CMK (cell line): ENCODE measurements at regions not wholly inside any gene's neighbourhood (a gene's known extent, or its start where the extent isn't known, plus 50 kb on each side); places are given as distances from the start of the nearest gene placed in this dataset.
A peak's percentile ranks its signal among the peaks of the same experiment; 100 is the strongest.

Experiments
- DNase-seq: peaks from one replicate; pipeline ENCODE4 v3.0.0-alpha.2; 2010; ENCODE audit warnings: low read depth

GRCh38 chrX:10818651-10819050 is 198.3 kb upstream of the MID1 start:
- DNase-seq = no peak

- peak; percentile 27 for DNase-seq
Measured at GRCh38 chrX:10819973-10820372, 199.6 kb upstream of the MID1 start.

DNA sequence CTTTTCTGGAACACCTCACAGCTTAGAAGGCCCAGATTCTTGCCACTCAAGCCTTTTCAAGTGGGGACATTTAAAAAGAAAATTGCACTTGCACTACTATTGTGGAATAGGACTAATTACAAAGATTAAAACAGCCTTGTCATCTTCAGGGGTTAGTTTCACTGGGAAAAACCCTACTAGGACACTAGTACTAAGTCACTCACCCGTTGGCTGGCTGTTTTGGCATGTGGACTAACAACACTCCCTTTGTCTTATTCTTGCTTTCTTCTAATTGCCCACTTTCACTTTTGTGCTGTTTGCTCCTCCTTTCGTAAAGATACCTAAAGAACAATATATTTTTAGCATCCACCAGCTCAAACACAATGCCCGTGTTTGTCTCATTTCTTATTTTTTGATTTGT is 200.9 kb upstream of the MID1 start:
- DNase-seq = no peak

GRCh38 chrX:10828036-10828435 is 207.7 kb upstream of the MID1 start:
- DNase-seq = no peak

GRCh38 chrX:10828640-10829039 is 208.3 kb upstream of the MID1 start:
- DNase-seq = no peak

GRCh38 chrX:10831716-10832502 is 211.5 kb upstream of the MID1 start:
- no peak for DNase-seq

- DNase-seq = no peak
Measured at GRCh38 chrX:10833299-10834169, 213.1 kb upstream of the MID1 start.

DNA sequence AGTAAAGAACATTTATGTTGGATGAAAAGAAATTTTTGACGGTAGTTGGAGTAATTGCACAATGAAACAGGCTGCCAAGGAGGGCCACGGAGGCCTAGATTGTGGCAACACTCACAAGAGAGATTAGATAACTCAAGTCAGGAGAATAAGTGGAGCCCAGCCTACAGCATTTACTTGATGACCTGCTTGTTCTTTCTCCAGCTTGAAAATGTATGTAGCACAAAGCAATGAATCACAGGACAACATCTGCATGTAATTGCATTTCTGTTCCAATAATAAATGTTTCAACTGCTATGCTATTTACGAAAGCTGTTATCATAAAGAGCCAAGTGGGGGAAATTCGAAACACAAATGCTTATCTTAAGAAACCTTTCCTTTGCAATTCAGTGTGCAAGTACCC is 221.2 kb upstream of the MID1 start:
- DNase-seq = no peak

GRCh38 chrX:10842646-10843045 is 222.3 kb upstream of the MID1 start:
- DNase-seq = no peak

- DNase-seq = no peak
Measured at GRCh38 chrX:10847333-10847732, 226.9 kb upstream of the MID1 start.

- DNase-seq = peak; percentile 43
Measured at GRCh38 chrX:10851809-10852208, 231.4 kb upstream of the MID1 start.

DNA sequence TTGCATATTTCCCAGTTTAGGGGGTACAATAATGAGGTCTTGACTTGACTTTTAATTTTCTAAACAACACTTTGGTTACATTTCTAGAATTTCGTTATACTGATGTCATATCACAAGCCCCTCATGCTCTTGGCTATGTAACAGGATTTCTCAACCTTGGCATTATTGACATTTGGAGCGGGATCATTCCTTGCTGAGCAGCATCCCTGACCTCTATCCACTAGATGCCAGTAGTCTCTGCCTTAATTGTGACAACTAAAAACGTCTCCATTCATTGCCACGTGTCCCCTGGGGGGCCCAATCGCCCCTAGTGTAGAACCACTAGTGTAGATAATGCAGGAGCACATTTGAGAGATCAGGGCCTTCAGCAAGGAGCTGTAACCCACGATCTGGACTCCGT is 234.2 kb upstream of the MID1 start:
- no peak for DNase-seq

- no peak for DNase-seq
Measured at GRCh38 chrX:10855845-10856244, 235.5 kb upstream of the MID1 start.

- DNase-seq = no peak
Measured at GRCh38 chrX:10856797-10857196, 236.4 kb upstream of the MID1 start.

DNA sequence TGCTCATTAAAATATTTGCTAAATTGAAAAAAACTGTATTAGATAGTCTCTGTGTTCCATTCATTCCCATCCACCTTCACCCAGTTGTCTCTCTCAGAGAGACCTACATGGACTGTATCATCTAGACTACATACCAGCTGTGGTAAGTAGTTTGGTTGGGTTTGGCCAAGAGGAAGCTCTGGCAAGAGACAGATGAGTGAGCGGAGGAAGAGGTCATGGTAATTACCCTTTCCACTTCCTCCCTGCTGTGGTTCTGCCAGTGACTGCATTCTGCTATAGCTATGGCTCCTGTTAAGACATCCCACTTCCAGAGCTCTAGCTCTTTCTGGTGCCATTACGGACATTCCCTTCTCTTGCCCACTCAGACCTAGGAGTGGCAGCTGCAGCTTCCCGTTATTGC is 239.0 kb upstream of the MID1 start:
- DNase-seq = no peak

GRCh38 chrX:10875995-10876394 is 235.1 kb upstream of the HCCS start:
- DNase-seq = no peak

DNA sequence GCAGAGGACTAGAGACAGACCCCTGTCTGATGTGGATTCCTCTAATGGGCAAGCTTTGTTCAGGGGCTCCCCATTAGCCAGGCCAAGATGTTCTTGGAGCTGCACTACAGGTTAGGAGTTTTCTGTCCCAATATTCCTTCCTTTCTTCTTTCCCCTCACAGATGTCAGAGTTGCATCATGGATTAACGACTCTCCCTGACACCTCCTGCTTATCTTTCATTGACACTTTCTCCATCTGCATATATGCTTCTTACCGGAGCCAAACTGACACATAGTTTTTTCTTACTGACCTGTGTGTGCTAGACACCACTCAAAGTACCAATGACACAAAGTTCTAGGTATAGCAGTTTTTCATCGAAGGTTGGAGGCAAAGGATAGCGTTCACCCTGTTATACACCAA is 228.6 kb upstream of the HCCS start:
- DNase-seq = no peak

DNA sequence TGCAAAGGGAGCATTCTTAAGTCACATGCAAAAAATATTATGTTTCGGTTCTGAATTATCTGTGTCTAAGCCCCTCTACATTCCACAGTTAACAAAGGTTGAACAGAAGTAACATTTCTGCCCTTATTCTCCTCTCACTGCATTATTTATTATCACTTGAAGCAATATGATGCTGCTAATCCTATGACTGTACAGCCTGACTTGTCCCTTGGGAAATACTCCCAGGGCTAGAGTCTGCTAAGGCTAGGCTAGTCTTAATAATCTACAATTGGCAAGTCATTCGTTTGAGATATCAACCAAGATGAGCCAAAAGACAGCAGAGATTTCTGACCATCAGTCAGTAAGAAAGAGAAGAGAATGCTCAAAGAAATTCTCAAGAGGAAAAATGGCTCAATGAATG is 226.9 kb upstream of the HCCS start:
- DNase-seq = no peak

GRCh38 chrX:10892621-10893225 is 218.4 kb upstream of the HCCS start:
- no peak for DNase-seq

GRCh38 chrX:10893366-10893765 is 217.8 kb upstream of the HCCS start:
- no peak for DNase-seq

DNA sequence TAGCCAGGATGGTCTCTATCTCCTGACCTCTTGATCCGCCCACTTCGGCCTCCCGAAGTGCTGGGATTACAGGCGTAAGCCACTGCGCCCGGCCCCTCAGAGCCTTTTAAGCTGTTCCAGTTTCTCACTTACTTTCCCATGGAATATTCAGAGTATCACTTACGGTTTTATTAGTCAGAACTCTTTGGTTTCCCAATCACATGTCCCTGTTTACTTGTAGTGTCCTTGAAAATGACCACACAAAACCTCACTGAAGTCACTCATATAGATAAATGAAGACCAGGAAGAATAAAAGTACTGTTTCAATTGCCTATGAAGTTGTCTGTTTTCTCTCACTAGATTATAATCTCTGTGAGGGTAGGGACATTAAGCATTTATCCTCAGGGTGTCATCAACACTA is 217.2 kb upstream of the HCCS start:
- DNase-seq = no peak

DNA sequence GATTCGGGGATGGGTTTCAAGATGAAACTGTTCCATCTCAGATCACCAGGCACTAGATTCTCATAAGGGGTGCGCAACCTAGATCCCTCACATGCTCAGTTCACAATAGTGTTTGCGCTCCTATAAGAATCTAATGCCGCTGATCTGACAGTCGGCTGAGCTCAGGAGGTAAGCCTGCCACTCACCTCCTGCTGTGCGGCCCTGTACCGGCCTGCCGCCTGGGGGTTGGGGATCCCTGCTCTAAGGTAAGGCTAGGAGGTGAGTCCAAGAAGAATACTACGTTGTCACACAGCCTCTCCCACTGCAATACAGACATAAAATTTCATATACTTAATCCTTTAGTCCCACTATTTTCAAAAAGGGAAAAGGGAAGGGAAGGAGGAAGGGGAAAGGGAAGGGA is 213.4 kb upstream of the HCCS start:
- no peak for DNase-seq
